ENCODE measurements at regions not wholly inside any gene's neighbourhood (a gene's known extent, or its start where the extent isn't known, plus 50 kb on each side); places are given as distances from the start of the nearest gene placed in this dataset.

- no peaks in the 10 kb centered on the region for H3K9me3 ChIP-seq (replicated peaks; ENCODE audit: control insufficient read depth, insufficient read depth, low read length)
- no peak overlapping the region for H3K4me2 ChIP-seq (ENCODE audit: control insufficient read depth, insufficient read depth)
- ChIA-PET CTCF (interaction anchor here (1.0 kb wide), 1 partner anchor 60 kb away, joined by 4 read pairs; no protein-coding TSS in a partner anchor), POLR2A (no interaction called here), RAD21 (ENCODE audit: unreplicated experiment) (no interaction called here), SMC1A (ENCODE audit: uncharacterized antibody, unreplicated experiment) (no interaction called here)
- H2AFZ ChIP-seq (ENCODE audit: control insufficient read depth, low read depth, low read length): no peak overlapping the region
- TF ChIP-seq YBX1 (IDR thresholded peaks at IDR 0.05) (no peak), RELB (IDR thresholded peaks at IDR 0.05; ENCODE audit: low read depth) (no peak), NR2C2 (IDR thresholded peaks at IDR 0.05; ENCODE audit: borderline replicate concordance, control insufficient read depth, insufficient read length, low read depth) (no peak), CUX1 (IDR thresholded peaks at IDR 0.05; ENCODE audit: insufficient replicate concordance, low read depth, low read length) (no peak), TCF3 (IDR thresholded peaks at IDR 0.05; ENCODE audit: borderline replicate concordance, insufficient read depth, low read depth, low read length) (no peak), EZH2 (IDR thresholded peaks at IDR 0.05; ENCODE audit: borderline replicate concordance, control insufficient read depth, low read depth, low read length) (no peak), SMAD5 (IDR thresholded peaks at IDR 0.05; ENCODE audit: low read depth) (no peak)
- TF ChIP-seq, protein P1, sequence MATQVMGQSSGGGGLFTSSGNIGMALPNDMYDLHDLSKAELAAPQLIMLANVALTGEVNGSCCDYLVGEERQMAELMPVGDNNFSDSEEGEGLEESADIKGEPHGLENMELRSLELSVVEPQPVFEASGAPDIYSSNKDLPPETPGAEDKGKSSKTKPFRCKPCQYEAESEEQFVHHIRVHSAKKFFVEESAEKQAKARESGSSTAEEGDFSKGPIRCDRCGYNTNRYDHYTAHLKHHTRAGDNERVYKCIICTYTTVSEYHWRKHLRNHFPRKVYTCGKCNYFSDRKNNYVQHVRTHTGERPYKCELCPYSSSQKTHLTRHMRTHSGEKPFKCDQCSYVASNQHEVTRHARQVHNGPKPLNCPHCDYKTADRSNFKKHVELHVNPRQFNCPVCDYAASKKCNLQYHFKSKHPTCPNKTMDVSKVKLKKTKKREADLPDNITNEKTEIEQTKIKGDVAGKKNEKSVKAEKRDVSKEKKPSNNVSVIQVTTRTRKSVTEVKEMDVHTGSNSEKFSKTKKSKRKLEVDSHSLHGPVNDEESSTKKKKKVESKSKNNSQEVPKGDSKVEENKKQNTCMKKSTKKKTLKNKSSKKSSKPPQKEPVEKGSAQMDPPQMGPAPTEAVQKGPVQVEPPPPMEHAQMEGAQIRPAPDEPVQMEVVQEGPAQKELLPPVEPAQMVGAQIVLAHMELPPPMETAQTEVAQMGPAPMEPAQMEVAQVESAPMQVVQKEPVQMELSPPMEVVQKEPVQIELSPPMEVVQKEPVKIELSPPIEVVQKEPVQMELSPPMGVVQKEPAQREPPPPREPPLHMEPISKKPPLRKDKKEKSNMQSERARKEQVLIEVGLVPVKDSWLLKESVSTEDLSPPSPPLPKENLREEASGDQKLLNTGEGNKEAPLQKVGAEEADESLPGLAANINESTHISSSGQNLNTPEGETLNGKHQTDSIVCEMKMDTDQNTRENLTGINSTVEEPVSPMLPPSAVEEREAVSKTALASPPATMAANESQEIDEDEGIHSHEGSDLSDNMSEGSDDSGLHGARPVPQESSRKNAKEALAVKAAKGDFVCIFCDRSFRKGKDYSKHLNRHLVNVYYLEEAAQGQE (IDR thresholded peaks at IDR 0.05; ENCODE audit: low read depth, low read length): no peak
- intact Hi-C loops (cut with micrococcal nuclease; ENCODE audit: unreplicated experiment) (no loop called here), in situ Hi-C loops (cut with MboI) (no loop called here)
- H3K4me1 ChIP-seq (ENCODE audit: control insufficient read depth, insufficient read depth, low read length): no peaks in the 10 kb centered on the region
- no peak for DNase-seq (ENCODE audit: low read depth, low spot score)
- no peaks in the 10 kb centered on the region for H3K36me3 ChIP-seq (ENCODE audit: control insufficient read depth in 2 of 2, insufficient read depth in 2 of 2, low read length in 1 of 2)
- H3K27me3 ChIP-seq (replicated peaks in 1 of 2; ENCODE audit: control insufficient read depth in 2 of 2, insufficient read depth in 2 of 2, low read length in 1 of 2): no peaks in the 10 kb centered on the region
- no peaks in the 10 kb centered on the region for H4K20me1 ChIP-seq (ENCODE audit: control insufficient read depth, insufficient read depth)
- no peak overlapping the region for H3K9ac ChIP-seq (ENCODE audit: control insufficient read depth, insufficient read depth, low read length)
- H3K79me2 ChIP-seq (ENCODE audit: control insufficient read depth, insufficient read depth, low read length): no peaks in the 10 kb centered on the region
- no TSS peak for BruUV-seq (replicated peaks)
- no peak overlapping the region for H3K4me3 ChIP-seq
- no peak for FAIRE-seq
- ATAC-seq: no peak
- H3K27ac ChIP-seq (ENCODE audit: control insufficient read depth, insufficient read depth): no peak overlapping the region
- WGBS (ENCODE audit: insufficient coverage, insufficient replicate concordance, low lambda C conversion rate, missing lambda C conversion rate): 8% methylated on average over 2 of the region's 2 CpGs
Observed at GRCh38 chr6:14388371-14388770, 270.8 kb downstream of the CD83 start.

Measured in GM12878 (cell line).